Endodermal cell (in vitro differentiated cells): ENCODE measurements at regions not wholly inside any gene's neighbourhood (a gene's known extent, or its start where the extent isn't known, plus 50 kb on each side); places are given as distances from the start of the nearest gene placed in this dataset.

Source experiments
- DNase-seq: peaks from one replicate; pipeline ENCODE4 v3.0.0-alpha.2; 2017
- H3K27ac ChIP-seq: 2 replicates; pipeline ENCODE4 v1.5.1; 2013; ENCODE audit warnings: mild to moderate bottlenecking, low read depth, low read length, moderate library complexity
- H3K27me3 ChIP-seq: 2 replicates; pipeline ENCODE4 v1.6.1; 2013; ENCODE audit warnings: mild to moderate bottlenecking, low read length, moderate library complexity; ENCODE audit not compliant: insufficient read depth, control insufficient read depth, poor library complexity, severe bottlenecking
- H3K36me3 ChIP-seq: 2 replicates; pipeline ENCODE4 v1.7.0; 2013; ENCODE audit warnings: mild to moderate bottlenecking, low read length, moderate library complexity; ENCODE audit not compliant: control insufficient read depth, insufficient read depth
- H3K4me1 ChIP-seq: one replicate; pipeline ENCODE4 v1.7.0; 2013; ENCODE audit warnings: low read length; ENCODE audit not compliant: control insufficient read depth, insufficient read depth
- H3K4me3 ChIP-seq: 2 replicates; pipeline ENCODE4 v1.5.1; 2013; ENCODE audit warnings: mild to moderate bottlenecking, low read length, moderate library complexity
- H3K9ac ChIP-seq: 2 replicates; pipeline ENCODE4 v1.6.1; 2013; ENCODE audit warnings: mild to moderate bottlenecking, low read length, moderate library complexity; ENCODE audit not compliant: poor library complexity, severe bottlenecking; ENCODE audit errors: extremely low read depth
- H3K9me3 ChIP-seq: 2 replicates; pipeline ENCODE4 v1.6.1; 2013; ENCODE audit warnings: mild to moderate bottlenecking, low read length, moderate library complexity; ENCODE audit not compliant: control insufficient read depth
- H3K27ac Mint-ChIP-seq: 2 replicates; pipeline ENCODE4 v1.8.0; 2020; ENCODE audit warnings: mixed read lengths
- H3K27me3 Mint-ChIP-seq: 2 replicates; pipeline ENCODE4 v1.8.0; 2021; ENCODE audit warnings: mild to moderate bottlenecking, mixed read lengths; ENCODE audit not compliant: insufficient read depth
- H3K36me3 Mint-ChIP-seq: 2 replicates; pipeline ENCODE4 v1.8.0; 2020; ENCODE audit warnings: low read depth, mixed read lengths
- H3K4me1 Mint-ChIP-seq: 2 replicates; pipeline ENCODE4 v1.8.0; 2020; ENCODE audit warnings: mixed read lengths
- H3K4me3 Mint-ChIP-seq: 2 replicates; pipeline ENCODE4 v1.8.0; 2020; ENCODE audit warnings: mild to moderate bottlenecking, moderate library complexity, mixed read lengths
- H3K9me3 Mint-ChIP-seq: 2 replicates; pipeline ENCODE4 v1.8.0; 2020; ENCODE audit warnings: mild to moderate bottlenecking, mixed read lengths
- CTCF ChIP-seq: fragments of 200-600 bp; sonication (generic); conservative IDR thresholded peaks from 2 replicates; pipeline ENCODE4 v1.5.0; 2021; ENCODE audit warnings: antibody characterized with exemption, mild to moderate bottlenecking
- WGBS, 2 experiments: methylation state at CpG; one replicate each; pipeline versions ENCODE4 v1.1.5 to v1.1.7; 2013; ENCODE audit warnings: missing lambda C conversion rate in 2 of 2, mixed read lengths in 1 of 2; ENCODE audit not compliant: insufficient coverage in 1 of 2, insufficient read length in 1 of 2; 5-methylcytosine and 5-hydroxymethylcytosine counted together

DNA sequence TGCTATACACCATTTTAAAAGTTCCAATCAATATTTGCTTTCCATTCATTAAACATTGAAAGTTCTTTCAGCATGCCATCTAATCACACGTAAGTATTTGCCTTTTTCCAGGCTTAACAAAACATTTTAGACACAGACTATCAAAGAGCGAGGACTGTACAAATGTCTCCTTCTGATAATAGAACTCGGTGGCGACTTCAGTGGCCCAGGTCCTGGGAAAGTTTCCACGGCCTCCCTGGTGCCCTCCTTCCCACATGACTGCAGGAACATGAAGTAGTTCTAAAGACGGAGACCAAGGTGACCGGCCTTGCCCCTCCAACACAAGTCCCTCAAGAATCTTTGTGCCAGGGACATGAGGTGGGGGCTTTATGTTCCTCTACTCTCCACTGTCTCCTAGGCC is 174.6 kb upstream of the KBTBD8 start:
- Mint-ChIP-seq H3K9me3 (no peaks in the 10 kb centered on the region), H3K36me3 (no peaks in the 10 kb centered on the region), H3K4me1 (peaks cover 33% of the 10 kb centered on the region), H3K27ac (no peak overlapping the region), H3K4me3 (no peak overlapping the region), H3K27me3 (no peaks in the 10 kb centered on the region)
- Histone ChIP-seq H3K4me3 (no peak overlapping the region), H3K9ac (no peak overlapping the region), H3K9me3 (no peaks in the 10 kb centered on the region), H3K27ac (no peak overlapping the region), H3K36me3 (no peaks in the 10 kb centered on the region), H3K27me3 (no peaks in the 10 kb centered on the region), H3K4me1 (peaks cover 17% of the 10 kb centered on the region)
- no peak for TF ChIP-seq CTCF
- 92 to 98% methylated on average over 5 to 7 of the region's 7 CpGs for WGBS, 2 experiments
- no peak for DNase-seq

DNA sequence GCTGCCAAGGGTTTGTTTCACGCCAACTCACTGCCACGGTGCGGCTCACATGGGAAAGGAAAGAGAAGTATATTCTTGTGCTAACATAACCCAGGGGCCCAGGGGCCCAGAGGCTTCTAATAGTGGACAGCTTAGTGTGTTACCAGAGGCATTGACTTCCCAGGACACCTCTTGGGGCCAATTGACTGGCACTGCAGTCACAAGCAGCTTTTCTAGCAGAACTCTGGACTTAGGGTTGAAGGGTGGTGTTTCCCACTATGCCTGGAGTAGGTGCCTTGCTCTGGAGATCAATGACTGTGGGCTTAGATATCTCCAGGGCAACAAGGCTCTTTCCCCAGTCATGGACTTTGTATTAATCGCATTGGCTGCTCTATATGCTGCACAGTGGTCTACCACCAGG is 172.7 kb upstream of the KBTBD8 start:
- no peak overlapping the region for H3K27ac Mint-ChIP-seq
- no peaks in the 10 kb centered on the region for H3K27me3 ChIP-seq
- H3K4me3 ChIP-seq, result no peak overlapping the region
- no peak for TF ChIP-seq CTCF
- no peak overlapping the region for H3K4me3 Mint-ChIP-seq
- H3K9ac ChIP-seq, result no peak overlapping the region
- H3K4me1 Mint-ChIP-seq, result peaks cover 18% of the 10 kb centered on the region
- H3K9me3 Mint-ChIP-seq, result no peaks in the 10 kb centered on the region
- no peaks in the 10 kb centered on the region for H3K27me3 Mint-ChIP-seq
- WGBS, 2 experiments, result 89 to 94% methylated on average over 4 of the region's 4 CpGs
- no peaks in the 10 kb centered on the region for H3K36me3 Mint-ChIP-seq
- DNase-seq, result no peak
- peaks cover 8% of the 10 kb centered on the region for H3K4me1 ChIP-seq
- no peak overlapping the region for H3K27ac ChIP-seq
- no peaks in the 10 kb centered on the region for H3K9me3 ChIP-seq
- H3K36me3 ChIP-seq, result no peaks in the 10 kb centered on the region

GRCh38 chr3:66827726-66828125 is 170.4 kb upstream of the KBTBD8 start:
- TF ChIP-seq CTCF, result no peak
- H3K9ac ChIP-seq, result no peak overlapping the region
- Mint-ChIP-seq H3K9me3 (peaks cover 11% of the 10 kb centered on the region), H3K36me3 (no peaks in the 10 kb centered on the region), H3K27me3 (no peaks in the 10 kb centered on the region), H3K27ac (no peak overlapping the region), H3K4me1 (peaks cover 7% of the 10 kb centered on the region), H3K4me3 (no peak overlapping the region)
- no peak overlapping the region for H3K27ac ChIP-seq
- DNase-seq, result no peak
- no peaks in the 10 kb centered on the region for H3K36me3 ChIP-seq
- peaks cover 14% of the 10 kb centered on the region for H3K9me3 ChIP-seq
- H3K4me3 ChIP-seq, result no peak overlapping the region
- H3K27me3 ChIP-seq, result no peaks in the 10 kb centered on the region
- no peaks in the 10 kb centered on the region for H3K4me1 ChIP-seq
- 88% methylated on average over 4 to 6 of the region's 6 CpGs for WGBS, 2 experiments
